Left lobe of liver (tissue), 2 donors: ENCODE measurements at regions not wholly inside any gene's neighbourhood (a gene's known extent, or its start where the extent isn't known, plus 50 kb on each side); places are given as distances from the start of the nearest gene placed in this dataset.

Source experiments
- ATAC-seq: fragments of 200-7000 bp; cut with Tn5 transposase; one replicate; pipeline ENCODE4 v1.9.1; 2020; ENCODE audit warnings: mild to moderate bottlenecking, moderate library complexity
- DNase-seq: peaks from one replicate; pipeline ENCODE4 v3.0.0-alpha.2; 2020; ENCODE audit warnings: low spot score
- donor health status: DM: no; HTN: no; CAD: no; lungs with moderate emphysema.
- donor health status: DM: no; HTN: yes; CAD: no.

DNA sequence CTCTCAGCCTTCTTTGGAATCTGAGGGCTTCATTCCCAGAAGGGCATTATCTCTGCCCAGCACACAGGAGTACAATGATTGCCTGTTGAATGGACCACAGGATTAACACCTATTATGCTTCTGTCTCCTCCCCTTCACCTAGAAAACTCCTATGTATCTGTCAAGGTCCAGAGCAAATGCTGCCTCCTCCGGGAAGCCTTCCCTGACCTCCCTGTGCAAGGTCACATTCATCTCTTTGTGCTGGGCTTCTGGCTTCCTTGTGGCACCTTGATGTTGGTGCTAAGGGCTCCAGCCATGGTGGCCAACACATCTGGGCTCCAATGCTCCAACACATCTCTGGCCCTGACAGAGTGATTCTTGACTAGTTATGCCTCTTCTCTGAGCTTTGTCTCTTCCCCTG lies 49.9 kb upstream of the ATP2B2 start:
- no peak for ATAC-seq
- DNase-seq = peak; percentile 26

DNA sequence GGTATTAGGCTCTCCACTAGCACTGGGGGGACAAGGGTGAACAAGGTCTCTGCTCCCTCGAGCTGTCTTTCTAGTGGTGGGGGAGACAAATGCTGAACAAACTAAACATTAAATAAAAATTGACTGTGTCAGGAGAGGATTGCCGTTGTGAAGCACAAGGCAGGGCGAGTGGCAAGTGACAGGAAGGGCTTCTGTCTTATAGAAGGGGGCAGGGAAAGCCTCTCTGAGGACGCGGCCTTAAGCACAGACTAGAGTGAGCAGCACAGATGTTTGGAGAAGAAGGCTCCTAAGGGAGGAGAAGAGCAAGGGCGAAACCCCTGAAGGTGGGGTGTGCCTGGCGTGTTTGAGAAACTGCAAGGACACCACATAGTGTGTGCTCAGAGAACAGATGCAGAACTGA lies 50.9 kb upstream of the ATP2B2 start:
- ATAC-seq = no peak
- DNase-seq = no peak

GRCh38 chr3:10557250-10557649 lies 51.9 kb upstream of the ATP2B2 start:
- peak; percentile 12 for DNase-seq
- no peak for ATAC-seq

- no peak for ATAC-seq
These were observed 52.5 kb upstream of the ATP2B2 start for GRCh38 chr3:10557781-10558373.

DNA sequence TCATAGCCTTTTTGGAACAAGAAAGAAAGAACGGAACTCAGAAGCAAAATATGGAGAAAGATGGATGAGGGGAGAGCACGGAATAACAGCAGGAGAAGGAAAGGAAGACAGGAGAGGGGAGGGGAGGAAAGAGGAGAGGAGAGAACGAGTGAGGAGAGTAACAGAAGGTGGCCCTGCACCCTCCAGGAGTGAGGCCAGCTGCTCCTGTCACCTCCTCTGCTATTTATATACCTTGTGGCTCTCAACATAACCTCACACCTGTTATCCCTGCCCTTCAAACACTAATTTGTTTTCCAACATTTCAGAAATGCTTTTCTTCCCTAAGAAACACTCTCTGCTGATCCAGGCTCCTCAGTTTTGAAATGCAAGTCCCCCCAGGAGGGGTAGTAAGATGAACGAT lies 53.4 kb upstream of the ATP2B2 start:
- DNase-seq = no peak
- ATAC-seq = no peak

More at GRCh38 chr3:10557781-10558373, 52.5 kb upstream of the ATP2B2 start:
- DNase-seq = no peak

- DNase-seq = peak; percentile 18
- no peak for ATAC-seq
These were observed 54.9 kb upstream of the ATP2B2 start for GRCh38 chr3:10560060-10560861.

- ATAC-seq = no peak
These were observed 56.0 kb upstream of the ATP2B2 start for GRCh38 chr3:10561162-10561945.

DNA sequence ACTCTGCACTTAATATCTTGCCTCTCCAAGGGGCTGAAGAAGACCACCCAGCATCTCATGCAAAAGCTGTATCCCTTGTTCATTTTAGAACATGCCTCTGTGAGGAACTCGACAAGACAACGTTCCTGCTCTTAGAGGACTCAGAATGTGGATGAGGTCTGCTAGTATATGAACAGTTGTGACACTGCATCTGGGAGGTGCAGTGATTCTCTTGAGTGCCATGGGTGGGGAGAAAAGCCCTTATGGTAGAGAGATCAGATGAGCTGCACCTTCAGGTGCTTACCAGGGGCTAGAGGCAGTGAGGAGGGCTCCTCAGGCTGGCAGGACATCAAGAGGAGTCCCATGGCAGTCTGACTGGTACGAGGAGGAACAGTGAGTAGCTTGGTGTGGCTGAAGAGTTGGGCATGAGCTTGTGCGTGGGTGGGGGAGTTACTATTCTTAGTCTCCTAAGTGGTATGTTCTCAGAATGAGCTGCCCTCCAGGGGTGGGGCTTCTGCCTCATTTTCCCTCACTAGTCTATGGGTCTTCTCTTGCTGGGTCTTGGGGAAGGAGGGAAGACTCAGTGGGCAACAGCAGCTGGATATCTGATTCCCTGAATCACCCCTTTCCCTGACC lies 56.7 kb upstream of the ATP2B2 start:
- DNase-seq = peak; percentile 15

More at GRCh38 chr3:10561162-10561945, 56.0 kb upstream of the ATP2B2 start:
- DNase-seq = peak; percentile 19

GRCh38 chr3:10563396-10563795 lies 58.0 kb upstream of the ATP2B2 start:
- DNase-seq (no peak), ATAC-seq (no peak)

More for the DNA sequence above, 56.7 kb upstream of the ATP2B2 start:
- ATAC-seq = no peak

GRCh38 chr3:10565814-10566213 lies 60.4 kb upstream of the ATP2B2 start:
- DNase-seq = no peak
- no peak for ATAC-seq

DNA sequence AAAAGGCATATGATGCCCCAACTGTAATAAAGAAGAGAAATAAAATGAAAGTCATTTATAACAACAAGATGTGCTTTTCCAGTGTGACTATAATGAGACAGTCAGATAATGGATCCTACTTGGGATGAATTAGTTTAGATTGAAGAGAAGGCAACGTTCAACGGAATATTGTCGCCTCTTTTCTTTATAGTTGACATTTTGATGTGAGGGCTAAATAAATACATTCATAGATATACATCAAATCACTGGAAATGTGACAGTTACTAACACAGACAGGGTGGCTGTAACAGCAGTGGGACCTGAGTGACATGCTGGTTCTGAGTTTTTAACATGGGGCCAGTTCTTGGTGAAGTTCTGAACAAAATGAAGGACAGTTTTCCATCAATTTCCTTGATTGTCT lies 61.1 kb upstream of the ATP2B2 start:
- ATAC-seq = no peak
- no peak for DNase-seq

DNA sequence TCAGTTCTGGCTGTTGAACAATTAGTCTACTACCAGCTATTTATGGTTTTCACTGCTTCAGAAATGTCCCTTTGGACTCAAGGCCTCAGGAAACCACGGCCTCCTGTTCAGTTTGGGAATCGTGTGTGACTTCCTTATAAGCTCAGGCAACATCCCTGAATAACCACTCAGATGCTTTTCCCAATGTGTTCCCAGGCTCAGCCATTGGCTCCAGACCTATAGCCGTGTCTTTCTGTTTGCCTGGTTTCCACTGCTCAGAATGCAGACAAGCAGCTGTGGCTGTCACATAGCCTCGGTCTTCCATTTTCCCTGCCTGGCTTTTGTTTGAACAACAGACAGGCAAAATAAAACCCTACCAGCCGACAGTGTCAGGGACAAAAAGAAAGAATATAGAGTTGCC lies 63.2 kb upstream of the ATP2B2 start:
- ATAC-seq (no peak), DNase-seq (no peak)

DNA sequence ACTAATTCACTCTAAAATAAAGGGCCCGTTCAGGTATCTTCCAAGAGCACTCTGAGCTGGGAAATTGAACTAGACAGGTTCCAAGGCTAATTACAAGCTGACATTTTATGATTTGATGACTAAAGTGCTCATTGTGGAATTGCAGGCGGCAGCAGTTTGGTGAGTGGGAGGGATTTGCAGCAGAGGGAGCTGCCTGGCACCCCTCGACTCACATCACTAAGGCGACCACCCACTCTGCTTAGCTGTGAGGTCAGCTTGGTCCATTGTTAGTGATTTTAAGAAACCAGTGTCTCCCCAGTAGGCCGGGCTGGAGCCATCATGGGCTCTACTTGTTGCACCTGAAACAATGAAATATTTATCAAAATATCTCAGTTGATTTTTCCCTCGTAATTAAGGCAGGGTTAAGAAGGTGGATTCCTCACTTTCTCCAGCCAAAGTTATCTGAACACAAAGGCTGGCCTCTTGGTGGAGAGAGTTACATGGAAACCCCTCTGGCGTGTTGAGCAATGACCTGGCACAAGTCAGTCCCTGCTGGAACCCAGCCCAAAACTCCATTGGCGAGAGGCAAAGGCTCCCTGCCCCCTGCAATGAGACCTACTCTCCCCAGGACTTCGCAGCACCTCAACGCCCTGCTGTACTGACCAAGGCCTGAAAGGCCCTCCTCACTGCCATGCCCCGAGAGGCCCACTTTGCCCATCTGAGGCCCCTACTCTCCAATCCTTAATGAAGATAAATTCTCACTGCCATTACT lies 65.0 kb upstream of the ATP2B2 start:
- peak; percentile 86 for DNase-seq
- ATAC-seq = peak; percentile 92

DNA sequence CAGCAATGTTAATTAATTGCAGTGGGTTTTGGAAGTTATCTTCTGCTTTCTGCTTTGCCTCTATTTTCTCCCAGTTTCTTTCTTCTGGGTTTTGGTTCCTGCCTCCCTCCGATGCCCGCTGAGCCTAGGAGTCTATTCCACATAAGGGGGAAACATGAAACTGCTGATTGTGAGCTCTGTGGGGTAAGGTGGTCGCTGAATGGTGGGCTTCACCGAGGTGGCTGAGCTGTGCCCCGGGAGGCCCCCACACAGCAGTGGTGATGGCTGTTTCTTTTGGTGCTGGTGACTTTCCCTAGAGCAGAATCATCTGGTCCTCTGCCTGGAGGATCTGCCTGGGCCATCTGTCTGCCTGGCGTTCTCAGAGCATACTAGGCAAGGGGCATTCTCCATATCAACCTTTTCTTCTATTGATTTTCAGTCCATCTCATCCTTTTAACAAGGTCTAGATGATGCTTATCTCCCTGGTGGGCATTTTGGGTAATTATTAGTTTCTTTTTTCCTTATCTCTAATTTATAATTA lies 68.8 kb upstream of the ATP2B2 start:
- ATAC-seq (no peak), DNase-seq (no peak)

DNA sequence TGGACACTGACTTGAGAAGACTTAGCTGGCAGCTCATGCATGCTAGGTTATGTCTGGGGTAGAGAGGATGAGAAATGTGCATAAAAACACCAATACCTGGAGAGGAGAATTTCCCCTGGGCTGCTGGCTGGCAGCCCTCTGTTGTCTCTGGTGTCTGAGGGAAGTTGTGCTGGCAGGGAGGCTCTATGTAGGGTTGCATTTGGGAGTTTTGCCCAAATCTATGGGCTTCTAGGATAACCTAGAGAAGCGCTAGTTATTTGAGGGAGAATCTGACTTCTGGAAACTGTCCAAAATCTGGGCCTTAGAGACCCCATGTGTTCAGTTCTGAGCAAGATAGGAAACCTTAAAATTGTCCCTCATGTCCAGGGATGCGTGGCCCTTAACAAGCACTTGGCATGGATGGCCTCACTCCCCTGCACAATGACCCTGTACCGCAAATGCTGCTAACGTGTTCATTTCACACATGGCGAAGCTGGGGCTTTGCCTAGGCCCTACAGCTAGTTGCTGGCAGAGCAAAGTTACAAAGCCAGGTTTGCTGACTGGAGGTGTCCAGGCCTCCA lies 70.3 kb upstream of the ATP2B2 start:
- ATAC-seq (no peak), DNase-seq (no peak)

DNA sequence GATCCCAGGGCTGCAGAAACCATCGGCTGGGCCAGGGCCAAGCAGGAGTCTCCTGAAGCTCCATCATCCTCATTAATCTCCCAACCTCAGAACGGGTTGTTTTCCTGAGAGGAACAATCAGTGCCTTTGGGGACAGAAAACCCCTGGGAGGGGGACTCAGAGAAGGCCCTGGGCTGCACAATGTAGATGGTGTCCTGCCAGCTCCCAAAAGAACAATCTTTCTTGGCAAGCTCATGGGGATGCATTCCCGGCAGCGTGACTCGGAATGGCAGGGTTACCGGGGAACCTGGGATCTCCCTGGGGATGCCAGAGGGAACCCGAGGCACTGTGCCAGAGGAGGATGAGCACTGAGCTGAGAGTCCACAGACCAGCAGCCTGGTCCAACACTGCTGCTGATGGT lies 72.1 kb upstream of the ATP2B2 start:
- ATAC-seq = no peak
- no peak for DNase-seq

- ATAC-seq (no peak), DNase-seq (no peak)
These were observed 75.0 kb upstream of the ATP2B2 start for GRCh38 chr3:10580426-10580825.

- ATAC-seq (peak; percentile 20), DNase-seq (no peak)
These were observed 75.9 kb upstream of the ATP2B2 start for GRCh38 chr3:10581251-10581650.

DNA sequence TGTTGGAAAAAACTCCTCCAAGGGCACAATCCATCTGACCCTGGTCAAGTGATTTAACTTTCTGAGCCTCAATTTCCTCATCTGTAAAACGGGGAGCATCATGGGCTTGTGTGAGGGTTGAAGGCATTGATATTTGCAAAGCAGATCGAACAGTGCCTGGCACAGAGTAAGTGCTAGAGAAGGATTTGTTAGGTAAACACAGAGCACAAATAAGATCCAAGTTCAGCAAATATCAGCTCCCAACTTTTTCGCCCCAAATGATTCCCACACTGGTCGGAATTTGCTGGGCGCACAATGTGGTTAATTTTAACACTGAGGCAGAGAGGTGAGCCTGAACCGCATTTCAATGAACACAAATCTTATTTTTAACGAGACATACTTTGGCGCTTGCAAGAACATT lies 76.3 kb upstream of the ATP2B2 start:
- ATAC-seq (peak; percentile 78), DNase-seq (no peak)

GRCh38 chr3:10582733-10583132 lies 77.3 kb upstream of the ATP2B2 start:
- peak; percentile 58 for ATAC-seq
- no peak for DNase-seq
